GM18520 (cell line): ENCODE measurements at regions not wholly inside any gene's neighbourhood (a gene's known extent, or its start where the extent isn't known, plus 50 kb on each side); places are given as distances from the start of the nearest gene placed in this dataset.

Source experiments
- ATAC-seq: cut with Tn5 transposase; IDR thresholded peaks from one replicate; pipeline ENCODE4 v1.9.1; 2021; ENCODE audit not compliant: unreplicated experiment

DNA sequence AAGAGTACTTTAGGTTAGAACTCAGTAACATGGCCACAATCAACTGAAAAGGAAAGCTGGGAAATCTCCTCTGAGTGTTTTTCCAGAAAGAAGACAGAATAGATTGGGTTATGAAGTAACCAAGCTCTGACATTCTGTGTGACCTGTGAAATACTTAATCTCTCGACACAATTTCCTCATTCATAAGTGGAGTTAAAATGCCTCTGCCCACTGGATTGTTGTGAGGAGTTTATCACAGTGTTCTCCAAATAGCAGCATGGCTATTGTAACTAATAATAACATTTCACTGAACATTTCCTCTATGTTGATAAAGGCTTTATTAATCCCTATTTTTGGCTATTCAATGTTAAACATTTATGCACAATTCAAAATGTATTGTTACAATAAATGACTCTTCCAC, 311.0 kb downstream of the GABRB2 start:
- no peak for ATAC-seq

DNA sequence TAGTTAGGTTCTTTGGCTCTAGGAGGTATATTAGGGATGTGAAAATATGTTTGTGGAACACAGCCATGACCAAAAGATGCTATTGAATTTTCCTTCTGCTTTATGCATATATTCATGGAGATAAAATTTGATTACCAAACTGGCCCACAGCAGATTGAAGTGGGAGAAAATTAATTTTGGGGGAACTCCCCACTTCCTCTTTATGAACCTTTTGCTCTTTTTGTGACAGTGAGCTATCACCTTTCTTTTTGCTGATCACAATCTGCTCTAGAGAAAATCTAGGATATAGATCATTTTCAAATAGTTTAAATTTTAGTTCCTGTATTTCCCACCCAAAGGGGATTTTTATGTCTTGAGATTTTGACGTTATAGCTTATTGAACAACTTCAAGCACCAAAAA, 313.0 kb downstream of the GABRB2 start:
- ATAC-seq: no peak

DNA sequence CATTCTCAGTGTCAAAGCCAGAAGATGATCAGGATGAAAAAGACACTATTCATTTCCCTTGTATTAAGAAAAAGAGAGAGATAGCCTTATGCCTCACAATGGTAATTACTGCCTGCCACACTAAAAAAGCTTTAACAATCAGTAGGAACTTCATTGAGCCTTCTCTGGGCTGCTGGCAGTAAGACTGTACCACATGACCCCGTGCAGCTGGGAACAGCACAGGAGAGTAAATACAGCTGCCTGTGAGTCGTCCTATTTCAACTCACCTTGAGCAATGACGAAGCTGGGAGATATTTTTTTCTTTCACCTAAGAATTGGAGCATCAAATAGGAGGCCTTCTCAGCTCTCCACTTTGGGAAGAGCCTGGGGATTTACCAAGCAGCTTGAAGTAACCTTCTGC, 316.3 kb downstream of the GABRB2 start:
- ATAC-seq: no peak

DNA sequence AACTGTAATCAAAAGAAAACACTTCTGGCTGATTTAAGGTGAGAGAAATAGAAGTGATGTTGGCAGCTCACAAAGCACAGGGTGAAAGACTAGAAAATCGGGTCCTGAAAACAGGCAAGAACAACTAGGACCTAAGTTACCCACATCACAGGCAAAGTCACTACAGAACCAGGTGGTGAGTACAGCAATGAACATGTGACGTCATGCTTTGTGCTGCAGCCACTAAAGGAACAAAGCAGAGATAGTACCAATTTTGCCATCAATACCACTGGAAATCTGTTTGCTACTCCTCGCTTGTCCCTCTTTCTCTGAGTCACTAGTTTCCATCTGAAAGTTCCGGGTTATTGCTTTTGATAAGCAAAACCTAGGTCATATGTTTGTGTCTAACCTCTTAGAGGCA, 326.7 kb downstream of the GABRB2 start:
- no peak for ATAC-seq

DNA sequence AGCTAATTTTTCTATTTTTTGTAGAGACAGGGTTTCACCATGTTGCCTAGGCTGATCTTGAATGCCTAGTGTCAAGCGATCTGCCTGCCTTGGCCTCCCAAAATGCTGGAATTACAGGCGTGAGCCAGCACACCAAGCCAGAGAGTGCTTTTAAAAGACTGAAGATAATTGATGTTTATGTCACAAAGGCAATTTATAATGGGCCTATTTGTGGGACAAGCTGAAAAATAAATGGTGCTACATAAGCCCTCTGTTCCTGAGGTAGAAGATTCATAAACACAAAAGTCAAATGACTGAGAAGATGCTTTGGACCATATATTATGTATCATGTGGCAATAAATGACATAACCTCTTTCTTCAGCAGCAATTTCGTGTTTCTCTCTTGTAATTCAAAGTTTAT, 329.6 kb downstream of the GABRB2 start:
- ATAC-seq: no peak

DNA sequence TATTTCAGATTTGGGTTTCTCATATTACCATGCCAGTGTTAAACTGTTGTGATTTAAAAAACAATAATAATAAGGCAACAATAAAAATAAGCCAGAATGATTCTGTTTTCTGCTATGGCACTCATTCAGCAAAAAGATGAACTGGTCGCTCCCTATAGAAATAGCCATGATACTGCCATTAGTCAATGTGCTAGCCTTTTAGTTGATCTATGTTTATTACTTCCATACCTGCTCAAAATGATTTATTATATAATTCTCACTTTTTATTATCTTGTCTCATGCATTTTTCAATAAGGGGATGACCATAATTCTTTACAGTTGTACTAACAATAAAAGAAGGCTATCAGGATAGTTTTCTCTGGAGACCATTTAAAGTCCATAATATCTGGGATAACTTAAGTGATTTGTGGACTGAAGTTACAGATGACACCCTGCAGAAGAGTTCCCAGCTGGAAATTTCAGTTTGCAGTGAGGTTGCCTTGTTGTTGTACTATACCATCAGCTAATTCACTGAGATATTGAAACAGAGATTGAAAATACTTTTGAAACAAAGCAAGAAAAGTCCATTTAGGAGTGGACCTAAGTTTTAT, 334.3 kb downstream of the GABRB2 start:
- ATAC-seq: no peak

DNA sequence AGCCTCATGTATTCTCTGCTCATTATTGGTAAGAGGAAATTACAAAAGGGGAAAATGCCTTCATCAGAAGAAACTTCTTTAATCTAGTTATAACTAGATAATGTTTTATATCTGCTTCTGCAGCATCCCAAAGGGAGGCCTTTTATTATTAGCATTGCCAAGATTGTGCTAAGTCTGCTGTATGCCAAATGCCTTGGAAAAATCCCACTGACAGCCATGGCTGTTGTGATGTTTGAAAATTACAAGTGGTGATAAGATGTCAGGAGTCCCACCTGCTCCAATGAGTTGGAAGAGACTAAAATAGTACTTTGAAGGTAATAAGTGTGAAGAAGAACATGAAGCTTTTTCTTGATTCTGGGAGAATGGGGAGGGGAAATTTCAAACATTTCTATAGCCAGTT, 345.0 kb downstream of the GABRB2 start:
- ATAC-seq: no peak

DNA sequence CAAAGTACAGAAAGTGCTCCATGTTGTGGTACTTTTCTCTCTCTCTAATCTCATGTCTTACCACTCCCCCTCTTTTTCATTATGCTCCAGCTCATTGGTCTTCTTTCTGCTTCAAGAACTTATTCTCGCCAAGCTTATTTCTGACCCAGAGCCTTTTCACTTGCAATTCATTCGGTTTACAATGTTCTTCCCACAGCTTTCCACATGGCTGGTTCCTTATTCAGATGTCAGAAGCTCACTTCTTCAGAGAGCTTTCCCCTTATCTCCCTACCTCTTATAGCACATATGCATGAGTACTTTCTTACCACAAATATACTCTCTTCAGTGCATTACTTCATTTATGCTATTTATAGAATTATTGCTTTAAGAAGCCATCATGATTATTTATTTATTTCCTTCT, 338.8 kb upstream of the ATP10B start:
- ATAC-seq: no peak

DNA sequence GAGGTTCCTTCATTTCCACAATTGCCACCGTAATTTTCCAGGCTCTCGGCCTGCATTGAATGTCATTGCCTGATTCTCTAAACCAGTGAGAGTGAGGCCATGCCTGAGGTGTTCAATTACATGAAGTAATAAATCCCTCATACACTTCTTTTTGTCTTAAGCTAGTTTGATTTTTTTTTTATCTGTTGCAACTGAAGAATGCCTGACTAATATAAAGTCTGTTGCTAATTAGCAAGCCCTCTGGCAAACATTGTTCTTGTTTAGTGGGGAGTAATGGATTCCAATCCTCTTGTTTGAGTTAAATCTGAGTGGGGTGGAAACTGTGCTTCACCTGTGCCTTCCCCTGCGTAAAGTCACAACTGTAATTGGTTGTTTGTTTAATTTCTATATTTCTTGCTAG, 338.1 kb upstream of the ATP10B start:
- ATAC-seq: no peak

DNA sequence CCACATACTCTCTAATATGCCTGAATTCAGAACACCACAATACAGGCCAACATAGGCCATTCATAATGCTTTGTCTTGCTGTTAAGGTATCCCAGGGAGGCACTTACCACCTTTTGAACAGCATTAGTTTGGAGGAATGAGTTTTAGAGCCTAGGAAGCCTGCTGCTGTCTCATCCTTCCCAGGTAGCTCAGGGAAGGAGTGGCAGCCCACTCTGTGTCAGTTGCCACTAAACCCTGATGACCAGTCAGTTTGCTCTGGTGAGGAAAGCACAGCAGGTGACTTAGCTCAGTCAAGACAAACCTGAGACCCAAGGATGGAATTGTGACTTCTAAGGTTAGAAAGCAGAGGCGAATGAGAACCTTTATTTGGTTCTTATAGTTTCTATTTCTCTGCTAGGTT, 337.4 kb upstream of the ATP10B start:
- ATAC-seq: no peak

DNA sequence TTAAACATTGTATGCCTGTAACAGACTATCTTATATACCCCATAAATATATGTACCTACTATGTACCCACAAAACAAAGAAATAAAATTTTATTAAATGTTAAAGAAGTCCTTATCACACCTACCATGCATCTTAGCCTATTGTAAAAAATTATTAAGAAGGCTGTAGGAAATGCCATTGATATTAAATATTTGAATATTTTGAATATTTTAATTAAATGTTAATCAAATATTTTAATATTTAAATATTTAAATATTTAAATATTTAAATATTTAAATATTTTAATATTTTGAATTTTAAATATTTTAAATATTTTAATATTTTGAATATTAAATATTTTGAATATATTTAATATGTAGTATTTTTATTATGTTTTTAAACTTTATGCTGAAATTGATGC, 331.5 kb upstream of the ATP10B start:
- ATAC-seq: no peak

DNA sequence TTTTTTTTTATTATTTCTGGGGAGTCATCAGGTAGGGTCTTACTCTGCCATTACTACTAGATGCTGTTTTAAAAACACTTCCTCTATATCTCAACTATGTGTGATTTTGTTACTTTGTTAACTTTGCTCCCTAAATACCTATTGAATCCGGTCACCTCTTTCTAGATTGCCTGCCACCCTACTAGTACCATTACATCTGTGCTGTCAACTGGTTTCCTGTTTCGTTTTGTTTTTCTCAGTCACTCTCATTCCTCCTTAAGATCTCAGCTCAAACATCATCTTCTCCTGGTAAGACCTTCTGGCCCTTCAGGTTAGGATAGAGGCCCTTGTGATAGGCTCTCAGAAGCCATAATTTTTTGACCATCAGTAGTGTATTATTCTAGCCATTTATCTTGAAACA, 324.2 kb upstream of the ATP10B start:
- no peak for ATAC-seq

DNA sequence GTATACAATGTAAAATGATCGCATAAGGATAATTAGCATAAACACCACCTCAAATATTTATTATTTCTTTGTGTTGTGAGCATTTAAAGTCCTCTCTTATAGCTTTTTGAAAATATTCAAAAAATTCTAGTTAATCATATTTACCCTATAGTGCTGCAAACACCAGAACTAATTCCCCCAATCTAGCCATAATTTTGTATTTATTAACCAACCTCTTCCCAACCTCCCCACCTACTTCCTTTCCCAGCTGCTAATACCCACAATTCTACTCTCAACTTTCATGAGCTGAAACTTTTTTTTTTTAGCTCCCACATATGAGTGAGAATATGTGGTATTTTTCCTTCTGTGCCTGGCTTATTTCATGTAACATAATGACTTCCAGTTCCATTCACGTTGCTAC, 317.8 kb upstream of the ATP10B start:
- ATAC-seq: no peak

DNA sequence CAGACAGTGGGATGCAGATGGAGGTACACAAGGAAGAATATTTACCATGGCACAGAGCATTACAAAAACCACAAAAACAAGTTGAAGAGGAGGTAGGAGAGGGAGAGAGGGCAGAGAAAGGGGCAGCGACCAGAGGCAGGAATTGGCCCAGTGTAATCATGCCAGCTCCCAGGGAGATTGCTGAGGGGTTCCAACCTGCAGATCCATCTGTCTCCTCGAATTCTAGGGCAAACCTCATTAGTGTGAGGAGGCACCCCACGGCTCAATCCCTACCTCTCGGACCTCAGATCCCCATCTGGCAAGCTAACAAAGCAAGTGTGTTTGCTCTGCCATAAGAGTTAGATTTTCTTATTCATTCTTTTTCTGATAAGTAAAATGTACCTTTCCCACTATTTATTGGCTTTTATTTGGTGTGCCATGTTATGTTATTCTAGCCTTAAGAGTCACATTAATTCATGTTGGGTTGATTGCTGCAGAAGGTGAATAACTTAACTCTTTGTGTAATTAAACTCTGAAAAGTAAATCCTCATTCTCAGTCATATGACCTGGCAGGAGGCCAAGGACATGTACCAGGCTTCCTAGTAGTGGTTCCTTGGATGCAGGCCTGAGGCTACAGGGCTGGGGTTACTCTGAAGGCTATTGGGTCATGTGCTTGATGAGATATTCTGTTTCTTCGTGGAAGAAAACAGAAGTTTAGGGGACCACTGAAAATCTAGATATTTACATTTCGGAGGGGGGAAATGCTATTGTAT, 315.2 kb upstream of the ATP10B start:
- no peak for ATAC-seq

DNA sequence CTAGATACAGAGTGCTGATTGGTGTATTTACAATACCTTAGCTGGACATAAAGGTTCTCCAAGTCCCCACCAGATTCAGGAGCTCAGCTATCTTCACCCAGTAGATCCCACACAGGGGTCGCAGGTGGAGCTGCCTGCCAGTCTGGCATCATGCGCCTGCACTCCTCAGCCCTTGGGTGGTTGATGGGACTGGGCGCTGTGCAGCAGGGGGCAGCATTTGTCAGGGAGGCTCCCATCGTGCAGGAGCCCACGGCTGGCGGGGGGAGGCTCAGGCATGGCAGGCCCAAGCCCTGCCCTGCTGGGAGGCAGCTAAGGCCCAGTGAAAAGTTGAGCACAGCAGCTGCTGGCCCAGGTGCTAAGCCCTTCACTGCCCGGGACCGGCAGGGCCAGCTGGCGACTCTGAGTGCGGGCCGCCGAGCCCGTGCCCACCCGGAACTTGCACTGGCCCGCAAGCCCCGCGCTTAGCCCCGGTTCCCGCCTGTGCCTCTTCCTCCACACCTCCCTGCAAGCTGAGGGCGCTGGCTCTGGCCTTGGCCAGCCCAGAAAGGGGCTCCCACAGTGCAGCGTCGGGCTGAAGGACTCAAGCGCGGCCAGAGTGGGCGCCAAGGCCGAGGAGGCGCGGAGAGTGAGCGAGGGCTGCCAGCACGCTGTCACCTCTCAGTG, 314.1 kb upstream of the ATP10B start:
- ATAC-seq: no peak

DNA sequence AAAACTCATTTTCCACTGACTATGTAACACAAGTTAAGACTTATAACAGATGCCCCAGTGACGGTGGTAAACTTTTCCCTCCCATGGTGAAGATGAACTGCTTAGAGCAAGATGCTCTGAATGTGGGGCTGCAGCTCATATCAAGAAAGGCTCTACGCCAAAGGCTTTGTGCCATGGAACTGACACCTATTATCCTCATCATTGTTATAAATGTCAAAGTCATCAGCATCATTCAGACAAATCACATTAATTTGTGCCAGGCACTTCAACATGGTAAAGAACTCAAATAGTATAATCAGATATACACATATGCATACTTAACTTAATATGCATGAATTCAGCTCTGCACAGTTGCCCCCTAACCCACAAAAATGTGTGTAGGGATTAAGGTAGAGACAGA, 305.9 kb upstream of the ATP10B start:
- no peak for ATAC-seq

DNA sequence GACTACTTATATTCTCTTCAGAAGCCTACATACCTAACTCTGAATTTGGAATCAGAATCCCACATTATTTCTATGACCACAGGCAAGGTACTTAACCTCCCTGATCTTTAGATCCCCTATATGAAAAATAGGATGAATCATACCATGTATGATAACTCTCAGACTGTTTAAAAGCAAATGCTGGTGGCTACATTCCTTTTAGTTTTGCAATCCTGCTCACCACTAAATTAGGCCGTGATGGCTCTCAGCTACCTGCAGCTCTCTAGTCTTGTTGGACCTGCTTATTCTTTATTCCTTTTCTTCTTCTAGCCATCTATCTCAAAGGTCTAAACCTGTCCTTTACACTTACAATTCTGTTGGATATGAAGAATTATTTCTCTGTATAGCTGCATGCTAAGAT, 303.4 kb upstream of the ATP10B start:
- ATAC-seq: no peak

DNA sequence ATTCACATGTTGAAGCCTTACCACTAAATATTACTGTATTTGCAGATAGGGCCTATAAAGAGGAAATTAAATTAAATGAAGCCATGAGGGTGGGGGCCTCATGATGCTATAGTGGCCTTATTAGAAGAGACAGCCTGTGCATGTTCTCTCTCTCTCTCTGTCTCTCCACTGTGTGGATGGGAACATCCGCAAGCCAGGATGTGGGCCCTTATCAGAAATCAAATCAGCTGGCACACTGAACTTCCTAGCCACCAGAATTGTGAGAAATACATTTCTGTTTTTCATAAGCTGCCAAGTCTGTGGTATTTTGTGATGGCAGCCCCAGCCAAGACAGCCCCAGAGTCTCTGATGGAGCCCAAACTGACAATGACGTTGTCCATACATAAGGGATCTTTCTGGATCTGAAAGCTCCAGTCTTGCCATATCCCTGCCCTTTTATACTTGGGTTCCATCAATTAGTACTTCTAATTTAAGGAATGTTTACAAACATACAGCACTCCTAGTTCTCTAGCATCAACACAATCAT, 300.5 kb upstream of the ATP10B start:
- no peak for ATAC-seq

DNA sequence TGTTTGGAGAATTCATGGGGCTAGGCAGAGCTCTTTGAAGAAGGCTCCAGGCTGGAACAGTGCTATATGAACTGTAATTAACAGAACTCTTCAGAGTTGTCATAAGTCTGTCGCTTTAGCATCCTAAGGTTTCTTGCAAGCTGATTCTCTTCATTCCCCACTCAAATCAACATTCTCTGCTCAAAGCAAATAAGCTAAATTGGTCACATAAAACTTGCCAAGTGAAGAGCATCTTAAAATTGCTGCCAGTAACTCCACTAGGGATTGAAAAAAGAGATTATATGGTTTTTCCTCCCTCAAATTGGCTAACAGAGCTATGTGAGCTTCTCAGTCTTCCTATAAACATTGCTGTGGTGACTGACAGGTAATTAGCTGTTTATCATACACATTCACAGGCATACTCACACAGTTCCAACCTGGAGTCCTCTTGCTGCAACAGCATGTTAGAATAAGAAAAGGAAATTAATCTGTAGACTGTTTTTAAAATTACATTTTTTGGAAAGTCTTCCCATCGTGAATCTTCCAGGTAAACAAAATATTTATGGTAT, 298.5 kb upstream of the ATP10B start:
- ATAC-seq: no peak

DNA sequence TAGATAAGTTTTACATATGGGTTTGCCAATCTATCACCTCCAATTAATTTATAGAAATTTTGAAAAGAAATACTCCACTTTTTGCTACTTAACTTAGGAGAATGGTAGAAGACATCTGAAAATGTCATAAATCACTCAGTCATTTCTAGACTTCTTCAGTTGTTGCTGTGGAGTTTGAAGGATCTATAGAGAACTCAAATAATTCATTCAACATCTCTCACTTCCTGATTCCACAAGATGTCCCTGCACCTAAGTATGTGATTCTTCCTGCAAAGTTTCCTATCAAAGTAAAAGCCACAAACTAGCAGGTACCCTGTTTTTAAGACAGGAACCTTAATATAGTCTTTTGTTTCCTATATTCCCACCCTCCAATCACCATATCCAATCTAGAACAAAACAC, 297.1 kb upstream of the ATP10B start:
- no peak for ATAC-seq

DNA sequence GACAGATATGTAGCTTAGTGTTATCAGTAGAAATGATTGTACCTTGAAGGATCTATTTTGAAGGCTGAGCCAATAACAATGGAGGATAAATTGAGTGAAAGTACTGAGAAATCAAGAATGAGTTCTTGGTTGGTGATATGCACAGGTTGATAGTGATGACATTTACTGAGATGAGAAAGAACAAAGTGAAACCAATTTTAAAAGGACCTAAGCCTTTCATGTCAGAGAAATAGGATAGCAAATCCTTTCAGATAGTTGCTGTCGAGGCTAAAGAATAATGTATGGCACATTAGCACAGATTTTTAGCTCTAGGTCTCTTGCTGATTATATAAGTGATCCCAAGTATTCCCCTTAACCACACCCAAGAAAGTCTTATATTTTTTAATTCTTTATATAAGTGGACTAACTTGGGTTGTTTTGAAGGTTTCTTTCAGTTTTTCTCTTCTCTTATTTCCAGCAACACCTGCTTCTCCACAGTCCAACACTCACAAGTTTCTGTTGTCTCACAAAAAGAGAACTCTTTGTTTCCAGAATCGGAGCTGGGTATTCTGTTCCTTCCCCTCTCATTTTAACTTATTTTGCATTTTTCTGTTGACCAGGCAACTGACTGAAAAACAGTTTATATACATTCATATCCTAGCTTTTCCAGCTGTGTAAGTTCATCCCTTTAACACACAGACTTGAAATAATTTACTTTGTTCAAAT, 286.9 kb upstream of the ATP10B start:
- ATAC-seq: no peak
